HepG2 (cell line): ENCODE measurements at regions not wholly inside any gene's neighbourhood (a gene's known extent, or its start where the extent isn't known, plus 50 kb on each side); places are given as distances from the start of the nearest gene placed in this dataset.
"Not testable (repeated sequence)": the region's sequence is repeated elsewhere in the genome, so short reads cannot be mapped to it uniquely, and the experiment has no call there.

Source experiments
- ATAC-seq: fragments of 200-7000 bp; cut with Tn5 transposase; 3 replicates; pipeline ENCODE4 v1.9.1; 2020; ENCODE audit warnings: mild to moderate bottlenecking, moderate library complexity
- BruUV-seq: library from RNA; stranded (reverse); fragments of 400-500 nt; replicated peaks from 2 replicates; lab custom pipeline; 2021; lab: Mats Ljungman, UMichigan
- CTCF ChIA-PET: fragments of 300-600 bp; formaldehyde crosslinking; extraction: SDS; loops from one replicate; lab custom pipeline; 2021; ENCODE audit warnings: low total read pairs, inconsistent platforms, low intra/inter-chr PET ratio; lab: Yijun Ruan, JAX
- POLR2A ChIA-PET: fragments of 350-600 bp; sonication (Branson Sonifier 250); formaldehyde crosslinking; loops from one replicate; lab custom pipeline; 2020; ENCODE audit warnings: antibody characterized with exemption, inconsistent platforms; lab: Yijun Ruan, JAX
- DNase-seq: peaks from one replicate; pipeline ENCODE4 v3.0.0-alpha.2; 2015; ENCODE audit warnings: low spot score
- FAIRE-seq: peaks from 3 replicates; lab custom pipeline; 2011; peaks lifted over from hg19 to GRCh38; lab: Jason Lieb, UNC
- H2AFZ ChIP-seq: one replicate; pipeline ENCODE4 v1.6.1; 2011; ENCODE audit warnings: low read length, inconsistent platforms
- H3K27ac ChIP-seq: fragments of 300-600 bp; 3 replicates; pipeline ENCODE4 v1.8.0; 2011; ENCODE audit warnings: mixed run types, mild to moderate bottlenecking, mixed read lengths, low read length, inconsistent platforms; ENCODE audit not compliant: insufficient read depth; ENCODE audit errors: extremely low read length
- H3K27me3 ChIP-seq, 2 experiments: fragments of 200-600 bp in 1 of 2; 2 replicates in 1 of 2; 3 replicates in 1 of 2; pipeline versions ENCODE4 v1.6.0 to v1.8.0; 2011; ENCODE audit warnings: low read length in 2 of 2, mild to moderate bottlenecking in 2 of 2, moderate library complexity in 2 of 2, inconsistent platforms in 1 of 2; ENCODE audit not compliant: insufficient read depth in 2 of 2, control insufficient read depth in 1 of 2
- H3K36me3 ChIP-seq, 2 experiments: fragments of 200-600 bp in 1 of 2; replicated peaks in 1 of 2; 2 replicates in 1 of 2; 3 replicates in 1 of 2; pipeline versions ENCODE4 v1.5.1 to v1.8.0; 2011; ENCODE audit warnings: low read length in 2 of 2, inconsistent platforms in 1 of 2; ENCODE audit not compliant: insufficient read depth in 2 of 2, control insufficient read depth in 1 of 2
- H3K4me1 ChIP-seq: 2 replicates; pipeline ENCODE4 v1.5.1; 2012; ENCODE audit warnings: low read length, inconsistent platforms; ENCODE audit not compliant: insufficient read depth
- H3K4me2 ChIP-seq: 2 replicates; pipeline ENCODE4 v1.6.0; 2011; ENCODE audit warnings: low read depth, low read length, inconsistent platforms
- H3K4me3 ChIP-seq, 3 experiments: fragments of 200-600 bp in 1 of 3; sonication (generic), shearing (Covaris generic) in 1 of 3; replicated peaks in 1 of 3; 2 replicates each; pipeline ENCODE4 v1.5.1; 2011 to 2016; ENCODE audit warnings: low read length in 3 of 3, inconsistent platforms in 2 of 3, low read depth in 2 of 3, mild to moderate bottlenecking in 2 of 3, control low read depth in 1 of 3, mixed read lengths in 1 of 3; ENCODE audit not compliant: insufficient read depth in 1 of 3
- H3K79me2 ChIP-seq: one replicate; pipeline ENCODE4 v1.6.1; 2011; ENCODE audit warnings: low read length, inconsistent platforms; ENCODE audit not compliant: insufficient read depth
- H3K9ac ChIP-seq: 2 replicates; pipeline ENCODE4 v1.6.0; 2011; ENCODE audit warnings: mild to moderate bottlenecking, low read depth, low read length, inconsistent platforms; ENCODE audit not compliant: insufficient read depth
- H3K9me3 ChIP-seq: 2 replicates; pipeline ENCODE4 v1.5.1; 2012; ENCODE audit warnings: mild to moderate bottlenecking, low read length
- H4K20me1 ChIP-seq: 2 replicates; pipeline ENCODE4 v1.6.0; 2011; ENCODE audit warnings: inconsistent platforms, mild to moderate bottlenecking, low read length, moderate library complexity; ENCODE audit not compliant: insufficient read depth
- MEF2D ChIP-seq: sonication (generic); formaldehyde crosslinking; IDR thresholded peaks from 2 replicates; pipeline ENCODE4 v1.5.1; 2020; ENCODE audit warnings: mild to moderate bottlenecking, missing genetic modification reagents
- MYNN ChIP-seq: sonication (generic); formaldehyde crosslinking; IDR thresholded peaks from 2 replicates; pipeline ENCODE4 v1.4.0; 2020; ENCODE audit warnings: mild to moderate bottlenecking, low read depth, missing genetic modification reagents
- SRF ChIP-seq: IDR thresholded peaks from 2 replicates; pipeline ENCODE4 v1.6.1; 2011; ENCODE audit warnings: mild to moderate bottlenecking, low read depth, low read length, moderate library complexity
- ZNF124 ChIP-seq: sonication (generic); formaldehyde crosslinking; IDR thresholded peaks from 2 replicates; pipeline ENCODE4 v1.4.0; 2020; ENCODE audit warnings: missing genetic modification reagents
- ZNF572 ChIP-seq: sonication (generic); formaldehyde crosslinking; IDR thresholded peaks from 2 replicates; pipeline ENCODE4 v1.5.1; 2020; ENCODE audit warnings: mild to moderate bottlenecking, missing genetic modification reagents
- WGBS: methylation state at CpG from one replicate; pipeline ENCODE4 v1.1.6; 2017; ENCODE audit warnings: low lambda C conversion rate; 5-methylcytosine and 5-hydroxymethylcytosine counted together
- in situ Hi-C: cut with HindIII; loops from 2 replicates; pipeline ENCODE4 v1.10.0; 2017; ENCODE audit warnings: low pct_unique_long_range_greater_than_20kb; ENCODE audit not compliant: extremely low pct_ligation_motif_present
- intact Hi-C: fragments of 100-400 bp; cut with micrococcal nuclease; formaldehyde crosslinking; loops from one replicate; pipeline ENCODE4 v1.10.0; 2022; ENCODE audit not compliant: unreplicated experiment
- TF ChIP-seq, protein P1 (sequence below): sonication (generic); formaldehyde crosslinking; IDR thresholded peaks from 2 replicates; pipeline ENCODE4 v1.5.1; 2020; ENCODE audit warnings: missing genetic modification reagents, mild to moderate bottlenecking, borderline replicate concordance

DNA sequence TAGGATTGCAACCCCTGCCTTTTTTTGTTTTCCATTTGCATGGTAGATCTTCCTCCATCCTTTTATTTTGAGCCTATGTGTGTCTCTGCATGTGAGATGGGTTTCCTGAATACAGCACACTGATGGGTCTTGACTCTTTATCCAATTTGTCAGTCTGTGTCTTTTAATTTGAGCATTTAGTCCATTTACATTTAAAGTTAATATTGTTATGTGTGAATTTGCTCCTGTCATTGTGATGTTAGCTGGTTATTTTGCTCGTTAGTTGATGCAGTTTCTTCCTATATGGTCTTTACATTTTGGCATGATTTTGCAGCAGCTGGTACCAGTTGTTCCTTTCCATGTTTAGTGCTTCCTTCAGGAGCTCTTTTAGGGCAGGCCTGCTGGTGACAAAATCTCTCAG lies 2003.1 kb upstream of the CDH6 start:
- WGBS, result 50% methylated on average over 1 of the region's 1 CpG
- H3K4me3 ChIP-seq, H3K27ac ChIP-seq, H4K20me1 ChIP-seq, ATAC-seq, CTCF ChIA-PET, FAIRE-seq, POLR2A ChIA-PET, H3K79me2 ChIP-seq, intact Hi-C loops, H3K4me2 ChIP-seq, H2AFZ ChIP-seq, H3K9me3 ChIP-seq, H3K9ac ChIP-seq, H3K4me1 ChIP-seq, DNase-seq, in situ Hi-C loops, H3K36me3 ChIP-seq, BruUV-seq, H3K27me3 ChIP-seq: not testable (repeated sequence)

DNA sequence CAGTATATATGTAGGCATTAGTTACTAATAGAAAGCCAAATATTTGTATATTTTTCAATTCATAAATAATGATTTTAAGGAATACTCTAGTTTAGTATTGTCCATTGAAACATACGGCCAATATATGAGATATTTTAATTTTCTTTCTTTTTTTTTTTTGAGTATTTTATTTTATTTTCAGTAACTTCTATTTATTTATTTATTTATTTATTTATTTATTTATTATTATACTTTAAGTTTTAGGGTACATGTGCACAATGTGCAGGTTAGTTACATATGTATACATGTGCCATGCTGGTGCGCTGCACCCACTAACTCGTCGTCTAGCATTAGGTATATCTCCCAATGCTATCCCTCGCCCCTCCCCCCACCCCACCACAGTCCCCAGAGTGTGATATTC lies 2007.1 kb upstream of the CDH6 start:
- in situ Hi-C loops, CTCF ChIA-PET, H3K36me3 ChIP-seq, H3K27ac ChIP-seq, H3K9me3 ChIP-seq, H4K20me1 ChIP-seq, ATAC-seq, H3K27me3 ChIP-seq, H3K79me2 ChIP-seq, FAIRE-seq, H3K4me3 ChIP-seq, H3K4me2 ChIP-seq, intact Hi-C loops, DNase-seq, H2AFZ ChIP-seq, BruUV-seq, POLR2A ChIA-PET, H3K9ac ChIP-seq, H3K4me1 ChIP-seq: not testable (repeated sequence)
- 32% methylated on average over 4 of the region's 5 CpGs for WGBS

DNA sequence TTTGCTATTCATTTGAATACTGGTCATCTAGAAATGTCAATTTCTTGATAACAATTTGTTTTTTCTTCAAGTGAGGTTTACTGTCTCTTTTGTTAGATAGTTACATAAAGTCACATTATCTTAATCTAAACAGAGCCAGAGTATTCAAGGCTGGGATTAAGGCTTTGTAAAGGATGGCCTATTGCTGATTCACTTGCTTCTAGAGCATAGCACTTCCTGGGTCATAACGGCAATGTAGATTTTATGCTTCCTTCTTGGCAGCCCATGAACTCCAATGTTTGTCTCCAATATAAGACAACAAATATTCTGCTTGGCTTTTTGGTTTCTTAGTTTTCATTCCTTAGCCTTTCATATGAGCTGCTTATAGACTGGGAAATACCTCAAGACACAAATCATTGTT lies 2007.9 kb upstream of the CDH6 start:
- no peak for TF ChIP-seq ZNF572 (CRISPR knock-in tag)
- TF ChIP-seq ZNF124, result no peak
- no peak for TF ChIP-seq MYNN
- TF ChIP-seq MEF2D (CRISPR knock-in tag), result no peak
- no peak for TF ChIP-seq SRF
- TF ChIP-seq, protein P1, sequence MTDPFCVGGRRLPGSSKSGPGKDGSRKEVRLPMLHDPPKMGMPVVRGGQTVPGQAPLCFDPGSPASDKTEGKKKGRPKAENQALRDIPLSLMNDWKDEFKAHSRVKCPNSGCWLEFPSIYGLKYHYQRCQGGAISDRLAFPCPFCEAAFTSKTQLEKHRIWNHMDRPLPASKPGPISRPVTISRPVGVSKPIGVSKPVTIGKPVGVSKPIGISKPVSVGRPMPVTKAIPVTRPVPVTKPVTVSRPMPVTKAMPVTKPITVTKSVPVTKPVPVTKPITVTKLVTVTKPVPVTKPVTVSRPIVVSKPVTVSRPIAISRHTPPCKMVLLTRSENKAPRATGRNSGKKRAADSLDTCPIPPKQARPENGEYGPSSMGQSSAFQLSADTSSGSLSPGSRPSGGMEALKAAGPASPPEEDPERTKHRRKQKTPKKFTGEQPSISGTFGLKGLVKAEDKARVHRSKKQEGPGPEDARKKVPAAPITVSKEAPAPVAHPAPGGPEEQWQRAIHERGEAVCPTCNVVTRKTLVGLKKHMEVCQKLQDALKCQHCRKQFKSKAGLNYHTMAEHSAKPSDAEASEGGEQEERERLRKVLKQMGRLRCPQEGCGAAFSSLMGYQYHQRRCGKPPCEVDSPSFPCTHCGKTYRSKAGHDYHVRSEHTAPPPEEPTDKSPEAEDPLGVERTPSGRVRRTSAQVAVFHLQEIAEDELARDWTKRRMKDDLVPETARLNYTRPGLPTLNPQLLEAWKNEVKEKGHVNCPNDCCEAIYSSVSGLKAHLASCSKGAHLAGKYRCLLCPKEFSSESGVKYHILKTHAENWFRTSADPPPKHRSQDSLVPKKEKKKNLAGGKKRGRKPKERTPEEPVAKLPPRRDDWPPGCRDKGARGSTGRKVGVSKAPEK (CRISPR knock-in tag), result no peak
- no peak for FAIRE-seq
- H4K20me1 ChIP-seq, result no peaks in the 10 kb centered on the region
- no peak overlapping the region for H2AFZ ChIP-seq
- H3K9me3 ChIP-seq, result no peaks in the 10 kb centered on the region
- DNase-seq, result no peak
- no peak overlapping the region for H3K4me3 ChIP-seq
- POLR2A ChIA-PET, result no interaction called here
- 0% methylated on average over 1 of the region's 1 CpG for WGBS
- in situ Hi-C loops, result no loop called here
- CTCF ChIA-PET, result no interaction called here
- H3K4me1 ChIP-seq, result no peaks in the 10 kb centered on the region
- H3K4me2 ChIP-seq, result no peak overlapping the region
- H3K27me3 ChIP-seq, result no peaks in the 10 kb centered on the region
- H3K79me2 ChIP-seq, result no peaks in the 10 kb centered on the region
- no peaks in the 10 kb centered on the region for H3K36me3 ChIP-seq
- BruUV-seq, result no TSS peak
- no peak overlapping the region for H3K9ac ChIP-seq
- H3K27ac ChIP-seq, result no peak overlapping the region
- intact Hi-C loops, result no loop called here
- ATAC-seq, result no peak
